Erythroblast (primary cell): ENCODE measurements at regions not wholly inside any gene's neighbourhood (a gene's known extent, or its start where the extent isn't known, plus 50 kb on each side); places are given as distances from the start of the nearest gene placed in this dataset.

ENCODE experiments used
- GATA1 ChIP-seq: IDR thresholded peaks from 2 replicates; pipeline ENCODE4 v1.6.1; 2011; ENCODE audit warnings: low read depth, mild to moderate bottlenecking, control low read depth, low read length, moderate library complexity
- POLR2A ChIP-seq: IDR thresholded peaks from 2 replicates; pipeline ENCODE4 v1.6.1; 2011; ENCODE audit warnings: mild to moderate bottlenecking, low read length

DNA sequence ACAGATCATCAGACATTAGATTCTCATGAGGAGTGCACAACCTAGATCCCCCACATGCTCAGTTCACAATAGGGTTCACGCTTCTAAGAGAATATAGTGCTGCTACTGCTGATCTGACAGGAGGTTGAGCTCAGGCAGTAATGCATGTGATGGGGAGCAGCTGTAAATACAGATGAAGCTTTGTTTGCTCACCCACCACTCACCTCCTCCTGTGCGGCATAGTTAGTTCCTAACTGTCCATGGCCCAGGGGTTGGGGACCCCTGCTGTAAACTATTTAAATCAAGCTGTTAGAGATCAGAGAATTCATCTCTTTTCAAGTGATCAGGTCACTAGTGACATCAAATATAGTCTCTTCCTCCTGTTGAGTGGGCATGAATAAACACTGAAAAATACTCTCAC is 88.8 kb upstream of the ACVR2A start:
- no peak for TF ChIP-seq POLR2A
- no peak for TF ChIP-seq GATA1
